ENCODE measurements at regions not wholly inside any gene's neighbourhood (a gene's known extent, or its start where the extent isn't known, plus 50 kb on each side); places are given as distances from the start of the nearest gene placed in this dataset.
"Not testable (repeated sequence)": the region's sequence is repeated elsewhere in the genome, so short reads cannot be mapped to it uniquely, and the experiment has no call there.

GRCh38 chr9:29230931-29231330 is 1657.7 kb upstream of the C9orf72 start:
- peaks cover 0 to 9% (median 0%) of the 10 kb centered on the region in 3 donors for H3K4me1 ChIP-seq
- no peaks in the 10 kb centered on the region for H3K9me3 ChIP-seq
- no peak overlapping the region for H3K4me3 ChIP-seq
- no peak for DNase-seq
- H3K36me3 ChIP-seq, result no peaks in the 10 kb centered on the region
- no peaks in the 10 kb centered on the region for H3K27me3 ChIP-seq
- intact Hi-C loops (cut with DNase I), result no loop called here
- no peak overlapping the region for H3K27ac ChIP-seq
- no peak for TF ChIP-seq POLR2A (IDR thresholded peaks at IDR 0.05)
- TF ChIP-seq CTCF (IDR thresholded peaks at IDR 0.05), result no peak
- WGBS, 2 donors, result 45 to 54% methylated on average over 2 of the region's 2 CpGs

- Histone ChIP-seq H3K4me3 (no peak overlapping the region), H3K27me3 (no peaks in the 10 kb centered on the region), H3K36me3 (no peaks in the 10 kb centered on the region), H3K27ac (no peak overlapping the region), H3K4me1 (peaks cover 0 to 9% (median 0%) of the 10 kb centered on the region in 3 donors), H3K9me3 (no peaks in the 10 kb centered on the region)
- intact Hi-C loops (cut with DNase I), result no loop called here
- 86 to 90% methylated on average over 2 of the region's 2 CpGs for WGBS, 2 donors
- DNase-seq, result no peak
- TF ChIP-seq POLR2A (IDR thresholded peaks at IDR 0.05), result no peak
- no peak for TF ChIP-seq CTCF (IDR thresholded peaks at IDR 0.05)
Measured at GRCh38 chr9:29233193-29233592, 1659.9 kb upstream of the C9orf72 start.

- 33 to 46% methylated on average over 1 of the region's 1 CpG for WGBS, 2 donors
- no peak for DNase-seq
Measured at GRCh38 chr9:29241320-29241719, 1668.0 kb upstream of the C9orf72 start.

GRCh38 chr9:29245351-29245750 is 1672.1 kb upstream of the C9orf72 start:
- intact Hi-C loops (cut with DNase I), result no loop called here
- peaks cover 0 to 8% (median 0%) of the 10 kb centered on the region in 3 donors for H3K4me1 ChIP-seq
- WGBS, 2 donors, result 59 to 66% methylated on average over 4 of the region's 4 CpGs
- no peak for DNase-seq
- no peak overlapping the region for H3K27ac ChIP-seq
- TF ChIP-seq CTCF (IDR thresholded peaks at IDR 0.05), result no peak
- H3K27me3 ChIP-seq, result no peaks in the 10 kb centered on the region
- no peaks in the 10 kb centered on the region for H3K36me3 ChIP-seq
- no peaks in the 10 kb centered on the region for H3K9me3 ChIP-seq
- no peak overlapping the region for H3K4me3 ChIP-seq

More at GRCh38 chr9:29241320-29241719, 1668.0 kb upstream of the C9orf72 start:
- H3K4me3 ChIP-seq, result no peak overlapping the region
- H3K27me3 ChIP-seq, result no peaks in the 10 kb centered on the region
- no peak for TF ChIP-seq CTCF (IDR thresholded peaks at IDR 0.05)
- TF ChIP-seq POLR2A (IDR thresholded peaks at IDR 0.05), result no peak
- no peak overlapping the region for H3K27ac ChIP-seq
- intact Hi-C loops (cut with DNase I), result no loop called here
- H3K9me3 ChIP-seq, result no peaks in the 10 kb centered on the region
- H3K4me1 ChIP-seq, result peaks cover 0 to 8% (median 0%) of the 10 kb centered on the region in 3 donors
- H3K36me3 ChIP-seq, result no peaks in the 10 kb centered on the region

- H3K27ac ChIP-seq; H3K27me3 ChIP-seq; H3K36me3 ChIP-seq; H3K9me3 ChIP-seq; DNase-seq; H3K4me3 ChIP-seq; intact Hi-C loops (cut with DNase I); H3K4me1 ChIP-seq: not testable (repeated sequence)
- 90 to 100% methylated on average over 2 to 4 of the region's 8 CpGs for WGBS, 2 donors
Measured at GRCh38 chr9:29270400-29270799, 1697.1 kb upstream of the C9orf72 start.

- H3K36me3 ChIP-seq, result no peaks in the 10 kb centered on the region
- no peak overlapping the region for H3K27ac ChIP-seq
- intact Hi-C loops (cut with DNase I), result no loop called here
- no peaks in the 10 kb centered on the region for H3K27me3 ChIP-seq
- DNase-seq, result no peak
- WGBS, 2 donors, result 58 to 72% methylated on average over 2 of the region's 2 CpGs
- TF ChIP-seq CTCF (IDR thresholded peaks at IDR 0.05) (no peak), POLR2A (IDR thresholded peaks at IDR 0.05) (no peak)
- H3K4me1 ChIP-seq, result no peaks in the 10 kb centered on the region
- H3K4me3 ChIP-seq, result no peak overlapping the region
- H3K9me3 ChIP-seq, result no peaks in the 10 kb centered on the region
Measured at GRCh38 chr9:29282121-29282520, 1708.8 kb upstream of the C9orf72 start.
